NCI-H1048 (cell line): ENCODE measurements at regions not wholly inside any gene's neighbourhood (a gene's known extent, or its start where the extent isn't known, plus 50 kb on each side); places are given as distances from the start of the nearest gene placed in this dataset.
"Not testable (repeated sequence)": the region's sequence is repeated elsewhere in the genome, so short reads cannot be mapped to it uniquely, and the experiment has no call there.

ENCODE experiments used
- DNase-seq: peaks from one replicate; lab custom pipeline; 2025; lab: John Stamatoyannopoulos, UW

GRCh38 chr12:89824822-89825221, 116.2 kb upstream of the ATP2B1 start:
- DNase-seq: no peak

- DNase-seq: not testable (repeated sequence)
These were observed 114.4 kb upstream of the ATP2B1 start for GRCh38 chr12:89822992-89823391.

GRCh38 chr12:89821896-89822295, 113.3 kb upstream of the ATP2B1 start:
- DNase-seq: no peak

GRCh38 chr12:89817501-89818226, 109.0 kb upstream of the ATP2B1 start:
- no peak for DNase-seq

- no peak for DNase-seq
These were observed 106.6 kb upstream of the ATP2B1 start for GRCh38 chr12:89815225-89815624.

GRCh38 chr12:89803412-89803811, 94.8 kb upstream of the ATP2B1 start:
- DNase-seq: no peak

GRCh38 chr12:89801284-89801683, 92.6 kb upstream of the ATP2B1 start:
- DNase-seq: no peak

GRCh38 chr12:89800435-89800834, 91.8 kb upstream of the ATP2B1 start:
- no peak for DNase-seq

GRCh38 chr12:89799316-89799715, 90.7 kb upstream of the ATP2B1 start:
- DNase-seq: no peak

- no peak for DNase-seq
These were observed 88.8 kb upstream of the ATP2B1 start for GRCh38 chr12:89797436-89797835.

GRCh38 chr12:89796798-89797382, 88.3 kb upstream of the ATP2B1 start:
- DNase-seq: no peak

- DNase-seq: no peak
These were observed 85.3 kb upstream of the ATP2B1 start for GRCh38 chr12:89793946-89794345.

GRCh38 chr12:89791286-89791685, 82.6 kb upstream of the ATP2B1 start:
- no peak for DNase-seq

- no peak for DNase-seq
These were observed 81.2 kb upstream of the ATP2B1 start for GRCh38 chr12:89789862-89790261.

- DNase-seq: no peak
These were observed 79.1 kb upstream of the ATP2B1 start for GRCh38 chr12:89787763-89788162.

- no peak for DNase-seq
These were observed 77.7 kb upstream of the ATP2B1 start for GRCh38 chr12:89786177-89786810.

GRCh38 chr12:89783359-89784060, 74.9 kb upstream of the ATP2B1 start:
- DNase-seq: no peak

GRCh38 chr12:89782807-89783206, 74.2 kb upstream of the ATP2B1 start:
- DNase-seq: no peak

- no peak for DNase-seq
These were observed 73.4 kb upstream of the ATP2B1 start for GRCh38 chr12:89781946-89782550.

- DNase-seq: no peak
These were observed 72.5 kb upstream of the ATP2B1 start for GRCh38 chr12:89781156-89781555.

- no peak for DNase-seq
These were observed 70.5 kb upstream of the ATP2B1 start for GRCh38 chr12:89779090-89779489.

GRCh38 chr12:89777733-89778379, 69.2 kb upstream of the ATP2B1 start:
- no peak for DNase-seq
